Inflammatory macrophage treated with lipopolysaccharide for 4 hours (primary cell): ENCODE measurements at regions not wholly inside any gene's neighbourhood (a gene's known extent, or its start where the extent isn't known, plus 50 kb on each side); places are given as distances from the start of the nearest gene placed in this dataset.

ENCODE experiments used
- DNase-seq: peaks from one replicate; pipeline ENCODE4 v3.0.0-alpha.2; 2020

GRCh38 chr5:116361171-116361967, 213.3 kb downstream of the SEMA6A start:
- DNase-seq, result no peak

DNA sequence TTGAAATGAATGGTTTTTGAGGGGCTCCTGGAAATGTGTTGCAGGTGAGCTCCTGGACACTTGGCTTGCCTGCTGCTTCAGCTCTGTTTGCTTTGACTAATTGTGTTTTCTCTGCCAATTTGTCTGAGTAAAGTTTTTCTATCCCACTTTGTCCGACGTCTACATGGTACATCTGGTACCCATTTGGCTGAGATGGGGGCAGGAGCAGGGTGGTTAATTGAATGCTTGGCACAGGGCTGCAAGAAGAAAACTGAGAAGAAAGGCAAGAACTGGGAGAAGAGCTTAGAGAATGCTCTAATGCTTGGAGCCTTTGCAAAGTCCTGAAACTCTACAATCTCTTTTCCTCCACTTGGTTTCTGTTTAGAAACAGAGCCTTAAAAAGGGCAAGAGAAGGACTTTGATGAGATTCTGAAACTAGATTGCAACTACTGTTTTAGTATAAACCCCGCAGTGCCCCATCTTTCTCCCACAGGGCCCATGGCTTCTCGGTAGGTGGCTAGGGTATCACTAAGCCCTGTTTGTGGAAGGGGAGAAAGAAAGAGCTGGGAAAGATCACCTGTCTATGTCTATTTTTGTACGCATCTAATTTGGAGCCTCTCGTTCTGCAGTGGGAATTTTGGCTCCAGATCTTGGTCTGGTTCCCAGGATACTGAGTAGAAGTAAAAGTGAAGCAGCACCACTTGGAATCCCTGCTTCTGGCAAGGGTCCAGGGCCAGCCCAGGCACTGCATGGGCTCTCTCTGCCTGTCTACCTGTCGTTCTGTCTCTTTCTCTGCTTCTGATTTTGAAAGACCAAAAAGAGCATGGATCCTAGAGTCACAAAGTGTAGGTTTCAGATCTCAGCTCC, 214.4 kb downstream of the SEMA6A start:
- no peak for DNase-seq

DNA sequence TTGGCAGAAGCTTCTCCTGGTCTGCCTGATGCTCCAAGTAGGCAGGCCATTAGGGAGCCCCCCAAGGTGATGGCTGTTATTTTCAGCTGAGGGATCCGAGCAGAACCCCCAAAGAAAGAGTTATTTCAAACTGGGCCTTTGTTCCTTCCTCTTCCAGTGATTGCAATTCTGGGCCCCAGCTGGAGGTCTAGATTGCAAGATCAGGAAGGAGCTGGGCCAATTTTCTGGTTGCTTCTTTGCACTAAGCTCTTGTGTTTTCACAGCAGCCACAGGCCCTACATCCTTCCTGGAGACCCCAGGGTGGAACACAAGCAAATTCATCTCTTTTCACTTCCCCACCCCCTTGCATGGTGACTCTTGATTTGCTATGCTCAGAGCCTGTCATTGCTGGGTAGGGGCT, 215.0 kb downstream of the SEMA6A start:
- DNase-seq, result no peak

- peak; percentile 73 for DNase-seq
Measured at GRCh38 chr5:116358911-116359418, 215.7 kb downstream of the SEMA6A start.

- no peak for DNase-seq
Measured at GRCh38 chr5:116358015-116358523, 216.6 kb downstream of the SEMA6A start.

DNA sequence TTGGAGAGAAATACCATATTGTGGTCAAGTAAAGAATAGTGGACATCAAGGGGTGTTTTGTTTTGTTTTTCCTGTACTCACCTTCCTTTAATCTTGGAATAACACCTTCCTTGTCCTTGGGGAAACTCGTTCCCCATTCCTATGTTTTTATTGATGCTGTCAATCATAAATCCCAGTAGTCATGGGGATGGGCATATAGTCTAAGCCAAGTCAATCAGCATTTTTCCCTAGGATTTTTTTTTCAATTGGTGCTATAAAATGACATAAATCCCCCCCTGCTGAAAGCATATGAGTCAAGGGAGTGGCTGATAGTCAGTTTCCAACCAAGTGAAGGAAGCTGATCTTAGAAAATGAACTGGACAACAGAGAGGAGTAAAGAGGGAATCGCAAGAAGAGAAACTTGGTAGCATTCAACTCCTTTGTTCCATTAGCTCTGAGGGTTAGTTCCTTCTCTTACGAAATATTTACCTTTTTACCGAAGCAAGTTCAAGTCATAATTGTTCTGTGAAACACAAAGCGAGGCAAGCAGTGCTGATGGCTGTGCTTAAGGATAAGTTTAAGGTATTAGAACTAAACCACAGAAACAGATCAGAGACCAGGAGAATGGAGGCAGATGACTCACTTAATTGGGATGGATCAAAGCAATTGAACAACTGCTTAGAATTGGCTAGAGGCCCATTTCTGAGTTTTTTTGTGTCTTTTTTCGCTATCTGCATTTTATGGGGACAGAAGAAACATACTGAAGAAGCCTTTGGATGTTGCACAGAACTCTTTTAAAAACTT, 218.6 kb downstream of the SEMA6A start:
- no peak for DNase-seq

GRCh38 chr5:116354699-116355098, 219.9 kb downstream of the SEMA6A start:
- no peak for DNase-seq

DNA sequence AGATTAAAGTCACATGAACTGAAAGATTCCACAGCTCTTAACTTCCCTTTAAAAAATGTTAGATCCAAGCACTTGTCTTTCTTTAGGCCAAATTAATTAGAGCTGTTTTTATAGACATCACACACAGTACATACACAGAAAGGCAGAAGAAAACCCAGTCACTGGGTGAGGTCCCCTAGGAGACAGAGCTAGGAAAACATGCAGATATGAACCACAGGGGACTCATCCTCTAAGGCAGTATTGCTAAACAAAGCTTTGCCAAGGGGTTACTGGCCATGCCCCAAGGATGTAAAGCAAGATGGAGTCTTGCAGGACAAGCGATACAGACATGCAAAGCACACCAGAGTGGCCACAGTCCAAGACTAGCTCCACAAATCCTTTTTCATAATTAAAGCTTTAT, 227.0 kb downstream of the SEMA6A start:
- no peak for DNase-seq

- DNase-seq, result no peak
Measured at GRCh38 chr5:116343961-116344360, 230.7 kb downstream of the SEMA6A start.
